GM12875 (cell line): ENCODE measurements at regions not wholly inside any gene's neighbourhood (a gene's known extent, or its start where the extent isn't known, plus 50 kb on each side); places are given as distances from the start of the nearest gene placed in this dataset.

Experiments
- H3K4me3 ChIP-seq: one replicate; pipeline ENCODE4 v1.5.1; 2011; ENCODE audit warnings: low read depth, low read length, control low read depth
- TF ChIP-seq, protein P1 (sequence below): IDR thresholded peaks from 2 replicates; pipeline ENCODE4 v1.5.1; 2011; ENCODE audit warnings: low read depth, mild to moderate bottlenecking, control low read depth, inconsistent platforms, low read length, moderate library complexity, borderline replicate concordance; ENCODE audit not compliant: insufficient read depth

DNA sequence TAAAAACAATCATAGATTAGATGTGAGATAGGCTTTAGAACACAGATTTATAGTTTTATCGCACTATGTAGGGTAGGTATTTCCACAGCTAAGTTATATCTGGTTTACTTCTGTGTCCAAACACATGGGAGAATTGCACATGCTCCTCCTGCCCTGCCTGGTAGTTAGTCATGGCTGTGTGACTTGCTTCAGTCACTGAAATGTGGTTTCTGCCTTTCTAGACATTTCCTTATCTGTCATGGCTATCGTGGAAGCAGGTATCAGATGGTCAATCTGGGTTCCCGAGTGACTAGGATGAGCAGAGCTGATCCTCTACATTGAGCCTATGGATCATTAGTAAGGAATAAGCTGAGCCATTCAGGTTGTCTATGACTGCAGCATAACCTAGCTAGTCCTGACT is 117.8 kb upstream of the GMDS start:
- H3K4me3 ChIP-seq = no peak overlapping the region
- TF ChIP-seq, protein P1, sequence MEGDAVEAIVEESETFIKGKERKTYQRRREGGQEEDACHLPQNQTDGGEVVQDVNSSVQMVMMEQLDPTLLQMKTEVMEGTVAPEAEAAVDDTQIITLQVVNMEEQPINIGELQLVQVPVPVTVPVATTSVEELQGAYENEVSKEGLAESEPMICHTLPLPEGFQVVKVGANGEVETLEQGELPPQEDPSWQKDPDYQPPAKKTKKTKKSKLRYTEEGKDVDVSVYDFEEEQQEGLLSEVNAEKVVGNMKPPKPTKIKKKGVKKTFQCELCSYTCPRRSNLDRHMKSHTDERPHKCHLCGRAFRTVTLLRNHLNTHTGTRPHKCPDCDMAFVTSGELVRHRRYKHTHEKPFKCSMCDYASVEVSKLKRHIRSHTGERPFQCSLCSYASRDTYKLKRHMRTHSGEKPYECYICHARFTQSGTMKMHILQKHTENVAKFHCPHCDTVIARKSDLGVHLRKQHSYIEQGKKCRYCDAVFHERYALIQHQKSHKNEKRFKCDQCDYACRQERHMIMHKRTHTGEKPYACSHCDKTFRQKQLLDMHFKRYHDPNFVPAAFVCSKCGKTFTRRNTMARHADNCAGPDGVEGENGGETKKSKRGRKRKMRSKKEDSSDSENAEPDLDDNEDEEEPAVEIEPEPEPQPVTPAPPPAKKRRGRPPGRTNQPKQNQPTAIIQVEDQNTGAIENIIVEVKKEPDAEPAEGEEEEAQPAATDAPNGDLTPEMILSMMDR = no peak

DNA sequence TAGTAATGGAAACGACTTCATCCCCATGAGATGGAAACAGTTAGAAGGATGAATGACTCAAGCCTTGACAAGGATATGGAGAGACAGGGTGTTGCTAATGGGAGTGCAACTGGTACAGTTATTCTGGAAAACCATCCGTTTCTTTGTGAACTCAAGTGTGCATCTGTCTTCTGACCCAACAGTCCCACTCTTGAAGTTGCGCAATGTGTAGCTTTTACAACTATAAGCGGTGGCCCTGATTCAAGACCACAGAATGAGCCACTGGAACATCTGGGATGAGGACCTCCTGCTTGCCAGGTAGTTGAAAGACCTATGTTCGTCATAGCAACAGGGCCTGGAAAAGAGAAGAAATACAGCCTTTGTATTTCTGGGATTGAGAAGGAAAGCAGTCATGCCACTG is 115.8 kb upstream of the GMDS start:
- TF ChIP-seq, protein P1 = no peak
- no peak overlapping the region for H3K4me3 ChIP-seq

GRCh38 chr6:2360716-2361115 is 115.3 kb upstream of the GMDS start:
- TF ChIP-seq, protein P1 = no peak
- no peak overlapping the region for H3K4me3 ChIP-seq

DNA sequence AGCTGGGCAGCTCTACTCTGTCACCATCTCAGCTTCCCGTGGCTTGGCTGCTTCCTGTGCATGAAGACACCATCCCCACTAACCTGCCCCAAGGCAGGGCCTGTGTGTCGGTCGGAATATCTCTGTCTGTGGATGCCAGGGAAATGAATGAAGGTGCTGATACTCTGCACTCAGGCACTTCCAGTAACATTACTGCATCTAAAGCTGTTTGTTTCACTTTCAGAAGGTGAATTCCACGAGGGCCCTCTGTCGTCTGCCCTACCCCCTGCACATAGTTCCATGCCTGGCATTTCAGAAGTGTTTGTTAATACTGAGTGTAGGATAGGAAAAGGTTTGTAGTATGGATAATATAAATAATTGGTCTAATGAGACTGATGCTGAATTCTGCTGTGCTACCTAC is 114.7 kb upstream of the GMDS start:
- H3K4me3 ChIP-seq = no peak overlapping the region
- TF ChIP-seq, protein P1 = no peak

DNA sequence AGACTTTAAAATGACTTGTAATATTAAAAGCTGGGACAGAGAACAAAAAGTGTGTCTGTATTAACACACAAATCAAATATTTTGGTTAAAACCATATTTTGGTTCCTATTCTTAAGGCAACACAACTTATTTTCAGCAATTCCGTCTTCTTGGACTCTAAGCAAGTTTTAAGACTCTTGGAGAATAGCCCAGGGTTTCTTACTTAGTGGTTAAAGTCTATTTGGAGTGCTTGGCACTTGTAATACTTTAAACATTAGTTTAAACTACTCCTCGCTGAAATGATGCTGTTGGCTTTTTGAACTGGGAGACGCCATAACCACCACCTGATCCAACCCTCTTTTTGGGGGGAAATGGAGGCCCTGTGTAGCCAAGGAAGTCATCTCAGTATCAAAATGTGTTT is 109.7 kb upstream of the GMDS start:
- TF ChIP-seq, protein P1 = no peak
- no peak overlapping the region for H3K4me3 ChIP-seq

DNA sequence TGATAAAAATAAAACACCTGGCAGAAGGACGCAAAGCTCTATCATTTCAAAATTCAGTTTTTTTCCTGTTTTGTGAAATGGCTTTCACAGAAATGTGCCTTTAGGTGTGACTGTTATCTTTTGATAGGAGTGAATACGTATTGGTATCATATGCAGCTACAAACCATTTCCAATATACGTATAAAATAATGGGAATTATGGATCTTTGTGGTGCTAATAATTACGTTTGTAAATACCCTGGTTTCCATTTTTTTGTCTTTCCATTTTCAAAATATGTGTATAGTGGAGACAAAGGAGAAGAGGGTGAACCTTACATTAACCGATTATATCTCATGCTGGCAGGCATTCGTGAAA is 108.7 kb upstream of the GMDS start:
- no peak overlapping the region for H3K4me3 ChIP-seq
- TF ChIP-seq, protein P1 = no peak

GRCh38 chr6:2353412-2354137 is 108.2 kb upstream of the GMDS start:
- H3K4me3 ChIP-seq = no peak overlapping the region
- TF ChIP-seq, protein P1 = peak; percentile 60; the same call in 1 of the 2 replicates
